ENCODE measurements at regions not wholly inside any gene's neighbourhood (a gene's known extent, or its start where the extent isn't known, plus 50 kb on each side); places are given as distances from the start of the nearest gene placed in this dataset.

DNA sequence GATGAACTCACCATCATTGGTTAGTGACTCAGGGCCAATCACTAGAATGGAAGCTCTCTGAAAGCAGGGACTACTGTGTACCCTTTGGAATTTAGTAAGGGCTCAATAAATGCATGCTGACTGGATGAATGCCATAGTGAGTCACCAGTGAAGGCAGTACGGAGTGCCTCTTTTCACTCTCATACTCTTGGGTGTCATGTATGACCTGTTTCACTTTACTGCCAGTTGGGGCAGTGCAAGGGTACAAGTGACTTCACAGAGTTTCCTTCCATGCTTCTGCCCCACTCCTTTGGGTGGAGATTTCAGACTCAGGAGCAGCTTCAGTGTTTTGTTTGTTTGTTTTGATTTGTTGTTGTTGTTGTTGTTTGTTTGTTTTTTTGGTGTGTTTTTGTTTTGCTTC is 57.7 kb downstream of the SOX3 start:
- no peaks in the 10 kb centered on the region for H3K9me3 Mint-ChIP-seq
- CTCF ChIA-PET = no interaction called here
- no peak for ATAC-seq (ENCODE audit: low read depth)

DNA sequence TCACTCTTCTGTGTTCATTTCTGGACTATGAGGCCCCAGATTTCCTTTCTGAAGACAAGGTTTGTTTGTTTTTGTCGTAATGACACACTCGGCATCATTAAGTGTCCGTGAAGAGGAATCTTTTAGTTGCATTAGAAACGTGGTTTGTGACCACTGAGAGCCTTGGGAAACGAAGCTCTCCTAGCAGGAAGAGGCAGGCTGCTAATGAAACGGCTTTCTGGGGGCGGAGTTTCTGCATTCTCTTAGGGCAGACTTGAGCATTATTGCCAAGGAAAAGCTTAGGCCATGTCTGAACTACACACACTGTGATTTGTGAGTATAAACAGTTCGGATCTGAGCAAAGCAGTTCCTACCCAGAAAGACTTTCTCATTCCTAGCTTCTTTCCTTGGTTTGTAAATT is 64.0 kb downstream of the SOX3 start:
- TF ChIP-seq, protein P1, sequence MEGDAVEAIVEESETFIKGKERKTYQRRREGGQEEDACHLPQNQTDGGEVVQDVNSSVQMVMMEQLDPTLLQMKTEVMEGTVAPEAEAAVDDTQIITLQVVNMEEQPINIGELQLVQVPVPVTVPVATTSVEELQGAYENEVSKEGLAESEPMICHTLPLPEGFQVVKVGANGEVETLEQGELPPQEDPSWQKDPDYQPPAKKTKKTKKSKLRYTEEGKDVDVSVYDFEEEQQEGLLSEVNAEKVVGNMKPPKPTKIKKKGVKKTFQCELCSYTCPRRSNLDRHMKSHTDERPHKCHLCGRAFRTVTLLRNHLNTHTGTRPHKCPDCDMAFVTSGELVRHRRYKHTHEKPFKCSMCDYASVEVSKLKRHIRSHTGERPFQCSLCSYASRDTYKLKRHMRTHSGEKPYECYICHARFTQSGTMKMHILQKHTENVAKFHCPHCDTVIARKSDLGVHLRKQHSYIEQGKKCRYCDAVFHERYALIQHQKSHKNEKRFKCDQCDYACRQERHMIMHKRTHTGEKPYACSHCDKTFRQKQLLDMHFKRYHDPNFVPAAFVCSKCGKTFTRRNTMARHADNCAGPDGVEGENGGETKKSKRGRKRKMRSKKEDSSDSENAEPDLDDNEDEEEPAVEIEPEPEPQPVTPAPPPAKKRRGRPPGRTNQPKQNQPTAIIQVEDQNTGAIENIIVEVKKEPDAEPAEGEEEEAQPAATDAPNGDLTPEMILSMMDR (IDR thresholded peaks at IDR 0.05) = no peak
- ATAC-seq (ENCODE audit: low read depth) = no peak

More for the DNA sequence above, 57.7 kb downstream of the SOX3 start:
- H3K27ac Mint-ChIP-seq = no peak overlapping the region
- H3K27me3 Mint-ChIP-seq = no peaks in the 10 kb centered on the region
- POLR2A ChIA-PET = no interaction called here
- no peak overlapping the region for H3K4me3 Mint-ChIP-seq
- no peaks in the 10 kb centered on the region for H3K4me1 Mint-ChIP-seq
- H3K36me3 Mint-ChIP-seq (ENCODE audit: low read depth) = no peaks in the 10 kb centered on the region
- no peak for DNase-seq
- TF ChIP-seq, protein P1 (IDR thresholded peaks at IDR 0.05) = no peak
- intact Hi-C loops (cut with micrococcal nuclease) = no loop called here

DNA sequence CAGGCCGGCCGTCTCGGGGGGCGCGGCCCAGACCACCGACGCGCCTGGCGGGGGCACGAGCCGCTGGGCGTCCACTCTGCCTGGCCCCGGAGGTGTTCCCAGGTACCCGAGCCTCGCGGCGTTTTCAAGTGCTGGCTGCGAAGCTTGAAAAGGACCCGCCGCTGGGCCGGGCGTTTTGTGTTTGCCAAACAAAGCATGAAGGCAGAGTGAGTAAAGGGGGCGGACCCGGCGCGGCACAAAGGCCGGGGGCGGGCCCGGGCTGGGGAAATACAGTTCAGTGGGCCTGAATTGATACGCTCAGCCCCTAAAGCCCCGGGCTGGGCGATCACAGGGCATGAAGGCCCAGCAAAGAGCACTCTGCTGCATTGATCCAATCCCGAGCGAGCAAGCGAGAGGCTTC is 65.4 kb downstream of the SOX3 start:
- CTCF ChIA-PET = no interaction called here
- no peak overlapping the region for H3K4me3 Mint-ChIP-seq

More for the DNA sequence above, 64.0 kb downstream of the SOX3 start:
- Mint-ChIP-seq H3K4me1 (no peaks in the 10 kb centered on the region), H3K36me3 (ENCODE audit: low read depth) (no peaks in the 10 kb centered on the region), H3K9me3 (no peaks in the 10 kb centered on the region), H3K4me3 (no peak overlapping the region), H3K27ac (no peak overlapping the region), H3K27me3 (no peaks in the 10 kb centered on the region)
- DNase-seq = no peak
- POLR2A ChIA-PET = no interaction called here
- CTCF ChIA-PET = no interaction called here
- intact Hi-C loops (cut with micrococcal nuclease) = no loop called here

DNA sequence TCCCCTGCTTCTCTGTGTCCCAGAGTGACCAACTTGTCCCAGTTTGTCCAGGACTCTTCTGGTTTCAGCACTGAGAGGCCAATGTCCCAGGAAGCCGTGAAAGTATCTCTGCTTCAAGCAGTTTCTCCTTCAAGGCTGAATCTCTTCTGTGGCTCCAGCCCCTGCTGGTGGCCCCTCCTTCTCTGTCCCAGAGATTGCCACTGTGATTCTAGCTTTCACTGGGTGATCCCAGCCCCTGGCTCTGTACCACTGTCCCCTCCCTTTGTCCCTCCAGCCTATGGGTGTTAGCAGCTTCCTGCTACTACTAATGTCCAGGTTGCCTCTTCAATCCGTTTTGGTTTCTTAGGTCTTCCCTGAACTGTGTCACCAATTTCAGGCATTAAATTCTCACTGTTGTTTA is 70.5 kb downstream of the SOX3 start:
- ChIA-PET POLR2A (no interaction called here), CTCF (no interaction called here)
- no peak for ATAC-seq (ENCODE audit: low read depth)
- Mint-ChIP-seq H3K4me1 (no peaks in the 10 kb centered on the region), H3K27me3 (no peaks in the 10 kb centered on the region), H3K4me3 (no peak overlapping the region), H3K36me3 (ENCODE audit: low read depth) (no peaks in the 10 kb centered on the region), H3K9me3 (no peaks in the 10 kb centered on the region), H3K27ac (no peak overlapping the region)
- TF ChIP-seq, protein P1 (IDR thresholded peaks at IDR 0.05) = no peak
- no peak for DNase-seq
- intact Hi-C loops (cut with micrococcal nuclease) = no loop called here

More for the DNA sequence above, 65.4 kb downstream of the SOX3 start:
- intact Hi-C loops (cut with micrococcal nuclease) = no loop called here
- no peaks in the 10 kb centered on the region for H3K36me3 Mint-ChIP-seq (ENCODE audit: low read depth)
- H3K27ac Mint-ChIP-seq = no peak overlapping the region
- no peaks in the 10 kb centered on the region for H3K4me1 Mint-ChIP-seq
- no peaks in the 10 kb centered on the region for H3K9me3 Mint-ChIP-seq
- DNase-seq (no peak), ATAC-seq (ENCODE audit: low read depth) (no peak)
- POLR2A ChIA-PET = no interaction called here
- TF ChIP-seq, protein P1 (IDR thresholded peaks at IDR 0.05) = no peak
- no peaks in the 10 kb centered on the region for H3K27me3 Mint-ChIP-seq

DNA sequence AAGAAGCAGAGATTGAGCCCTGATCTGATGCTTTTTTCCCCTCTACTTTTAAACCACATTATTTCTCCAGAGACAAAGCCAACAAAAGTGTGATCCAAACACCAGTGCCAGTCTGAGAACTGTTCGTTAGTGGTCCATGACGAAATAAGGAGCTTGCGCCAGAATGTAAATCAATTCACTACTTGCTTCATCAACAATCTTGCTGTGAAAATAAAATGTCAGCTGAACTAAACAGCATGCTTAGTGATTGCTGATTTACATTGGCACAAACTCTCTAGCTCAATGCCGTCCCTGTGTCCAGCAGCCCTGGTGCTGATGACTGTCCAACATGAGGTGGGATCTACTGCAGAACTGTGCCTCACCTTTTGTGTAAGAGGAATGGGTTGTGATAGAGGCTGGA is 71.3 kb downstream of the SOX3 start:
- Mint-ChIP-seq H3K27me3 (no peaks in the 10 kb centered on the region), H3K9me3 (no peaks in the 10 kb centered on the region), H3K4me1 (no peaks in the 10 kb centered on the region), H3K36me3 (ENCODE audit: low read depth) (no peaks in the 10 kb centered on the region), H3K4me3 (no peak overlapping the region), H3K27ac (no peak overlapping the region)
- TF ChIP-seq, protein P1 (IDR thresholded peaks at IDR 0.05) = no peak
- ChIA-PET POLR2A (no interaction called here), CTCF (no interaction called here)
- ATAC-seq (ENCODE audit: low read depth) (no peak), DNase-seq (no peak)
- intact Hi-C loops (cut with micrococcal nuclease) = no loop called here

Measured in activated B cell treated with CpG ODN at 0.5 μM for 24 hours (primary cell).